H9 (cell line): ENCODE measurements at regions not wholly inside any gene's neighbourhood (a gene's known extent, or its start where the extent isn't known, plus 50 kb on each side); places are given as distances from the start of the nearest gene placed in this dataset.

Experiments
- DNase-seq: peaks from one replicate; pipeline ENCODE4 v3.0.0-alpha.2; 2017
- H2AFZ ChIP-seq: one replicate; pipeline ENCODE4 v1.6.1; 2013; ENCODE audit warnings: mild to moderate bottlenecking, low read length, control low read depth, moderate library complexity
- H2AK5ac ChIP-seq: 2 replicates; pipeline ENCODE4 v1.6.1; 2013; ENCODE audit warnings: low read length, control low read depth, mixed read lengths; ENCODE audit not compliant: insufficient read length
- H2BK120ac ChIP-seq: one replicate; pipeline ENCODE4 v1.6.1; 2013; ENCODE audit warnings: low read depth, mild to moderate bottlenecking, low read length, control low read depth, inconsistent platforms; ENCODE audit not compliant: poor library complexity, severe bottlenecking
- H2BK12ac ChIP-seq: 2 replicates; pipeline ENCODE4 v1.6.1; 2013; ENCODE audit warnings: low read length, control low read depth, mixed read lengths, low read depth; ENCODE audit not compliant: insufficient read length
- H2BK15ac ChIP-seq: 2 replicates; pipeline ENCODE4 v1.6.1; 2013; ENCODE audit warnings: low read depth, low read length, control low read depth
- H2BK20ac ChIP-seq: one replicate; pipeline ENCODE4 v1.6.1; 2013; ENCODE audit warnings: low read depth, mild to moderate bottlenecking, low read length, control low read depth, inconsistent platforms; ENCODE audit not compliant: poor library complexity, severe bottlenecking
- H2BK5ac ChIP-seq: 2 replicates; pipeline ENCODE4 v1.6.1; 2013; ENCODE audit warnings: low read length, control low read depth, mixed read lengths; ENCODE audit not compliant: insufficient read length
- H3K14ac ChIP-seq: 2 replicates; pipeline ENCODE4 v1.6.1; 2013; ENCODE audit warnings: low read length, control low read depth; ENCODE audit not compliant: insufficient read depth
- H3K18ac ChIP-seq: 2 replicates; pipeline ENCODE4 v1.6.1; 2013; ENCODE audit warnings: low read depth, mild to moderate bottlenecking, mixed read lengths, low read length, control low read depth; ENCODE audit not compliant: insufficient read length
- H3K23ac ChIP-seq: 2 replicates; pipeline ENCODE4 v1.6.1; 2013; ENCODE audit warnings: low read length, control low read depth, mixed read lengths, low read depth; ENCODE audit not compliant: insufficient read length
- H3K23me2 ChIP-seq: 2 replicates; pipeline ENCODE4 v1.6.1; 2013; ENCODE audit warnings: low read depth, mild to moderate bottlenecking, mixed read lengths, low read length, control low read depth; ENCODE audit not compliant: insufficient read length, poor library complexity, severe bottlenecking
- H3K27ac ChIP-seq: 2 replicates; pipeline ENCODE4 v1.5.1; 2013; ENCODE audit warnings: low read length, control low read depth, mixed read lengths, low read depth; ENCODE audit not compliant: insufficient read length
- H3K27me3 ChIP-seq: 2 replicates; pipeline ENCODE4 v1.6.1; 2013; ENCODE audit warnings: low read length, control low read depth, inconsistent platforms; ENCODE audit not compliant: insufficient read depth
- H3K4ac ChIP-seq: 2 replicates; pipeline ENCODE4 v1.6.1; 2013; ENCODE audit warnings: low read depth, mild to moderate bottlenecking, control low read depth, inconsistent platforms, low read length, moderate library complexity
- H3K4me1 ChIP-seq: 2 replicates; pipeline ENCODE4 v1.6.1; 2013; ENCODE audit warnings: low read length, control low read depth, inconsistent platforms; ENCODE audit not compliant: insufficient read depth
- H3K4me2 ChIP-seq: 2 replicates; pipeline ENCODE4 v1.6.1; 2013; ENCODE audit warnings: low read length, control low read depth, mixed read lengths; ENCODE audit not compliant: insufficient read length, insufficient read depth
- H3K56ac ChIP-seq: 2 replicates; pipeline ENCODE4 v1.6.1; 2013; ENCODE audit warnings: low read depth, mild to moderate bottlenecking, mixed read lengths, low read length, control low read depth; ENCODE audit not compliant: insufficient read length
- H3K79me1 ChIP-seq: 2 replicates; pipeline ENCODE4 v1.6.1; 2013; ENCODE audit warnings: low read depth, mild to moderate bottlenecking, moderate library complexity, low read length, control low read depth, inconsistent platforms; ENCODE audit not compliant: insufficient read depth, poor library complexity, severe bottlenecking
- H3K79me2 ChIP-seq: 2 replicates; pipeline ENCODE4 v1.6.1; 2013; ENCODE audit warnings: low read length, control low read depth, inconsistent platforms; ENCODE audit not compliant: insufficient read depth
- H3K9ac ChIP-seq: 2 replicates; pipeline ENCODE4 v1.6.1; 2013; ENCODE audit warnings: low read length, control low read depth, mixed read lengths; ENCODE audit not compliant: insufficient read length; ENCODE audit errors: extremely low read depth
- H3K9me3 ChIP-seq: one replicate; pipeline ENCODE4 v1.6.1; 2013; ENCODE audit warnings: low read depth, low read length, inconsistent platforms; ENCODE audit not compliant: control insufficient read depth
- H3T11ph ChIP-seq: one replicate; pipeline ENCODE4 v1.6.1; 2013; ENCODE audit warnings: mild to moderate bottlenecking, low read length, control low read depth, inconsistent platforms
- H4K20me1 ChIP-seq: one replicate; pipeline ENCODE4 v1.6.1; 2013; ENCODE audit not compliant: control insufficient read depth, insufficient read length, insufficient read depth
- H4K5ac ChIP-seq: 2 replicates; pipeline ENCODE4 v1.6.1; 2013; ENCODE audit warnings: low read depth, mild to moderate bottlenecking, mixed read lengths, low read length, control low read depth; ENCODE audit not compliant: insufficient read length
- H4K8ac ChIP-seq: replicated peaks from 2 replicates; pipeline ENCODE4 v1.6.1; 2013; ENCODE audit warnings: low read length, control low read depth, mixed read lengths, low read depth; ENCODE audit not compliant: insufficient read length
- H4K91ac ChIP-seq: 2 replicates; pipeline ENCODE4 v1.6.1; 2013; ENCODE audit warnings: low read depth, mild to moderate bottlenecking, moderate library complexity, mixed read lengths, low read length, control low read depth; ENCODE audit not compliant: insufficient read length
- H3K27ac Mint-ChIP-seq, 3 experiments: 2 replicates in 2 of 3; 3 replicates in 1 of 3; pipeline ENCODE4 v1.8.0; 2020 to 2021; ENCODE audit warnings: mixed read lengths in 3 of 3, mild to moderate bottlenecking in 1 of 3, moderate library complexity in 1 of 3
- H3K27me3 Mint-ChIP-seq: 2 replicates; pipeline ENCODE4 v1.8.0; 2021; ENCODE audit warnings: low read depth, mild to moderate bottlenecking, moderate library complexity, mixed read lengths
- H3K36me3 Mint-ChIP-seq, 3 experiments: 2 replicates in 2 of 3; 3 replicates in 1 of 3; pipeline ENCODE4 v1.8.0; 2020 to 2021; ENCODE audit warnings: low read depth in 3 of 3, mixed read lengths in 3 of 3; ENCODE audit not compliant: insufficient read depth in 1 of 3
- H3K4me1 Mint-ChIP-seq, 2 experiments: 2 replicates each; pipeline ENCODE4 v1.8.0; 2020; ENCODE audit warnings: mixed read lengths in 2 of 2
- H3K4me3 Mint-ChIP-seq, 2 experiments: 2 replicates in 1 of 2; 3 replicates in 1 of 2; pipeline ENCODE4 v1.8.0; 2020 to 2021; ENCODE audit warnings: mild to moderate bottlenecking in 2 of 2, mixed read lengths in 2 of 2, moderate library complexity in 1 of 2
- H3K9me3 Mint-ChIP-seq, 2 experiments: 2 replicates in 1 of 2; 3 replicates in 1 of 2; pipeline ENCODE4 v1.8.0; 2020; ENCODE audit warnings: mild to moderate bottlenecking in 2 of 2, mixed read lengths in 2 of 2, moderate library complexity in 1 of 2
- CTCF ChIP-seq: fragments of 200-600 bp; sonication (generic); conservative IDR thresholded peaks from 3 replicates; pipeline ENCODE4 v1.8.0; 2021; ENCODE audit warnings: antibody characterized with exemption, mild to moderate bottlenecking

- Mint-ChIP-seq H3K4me3 (no peak overlapping the region), H3K27ac (peak overlapping the region in 1 of 3 experiments; percentile 55; a peak in 2 of 7 replicates), H3K9me3 (peaks cover 6 to 7% of the 10 kb centered on the region in 2 experiments), H3K36me3 (peaks cover 5 to 8% (median 6%) of the 10 kb centered on the region in 3 experiments), H3K4me1 (no peaks in the 10 kb centered on the region), H3K27me3 (no peaks in the 10 kb centered on the region)
- Histone ChIP-seq H3K4me1 (no peaks in the 10 kb centered on the region), H2BK20ac (no peak overlapping the region), H3K56ac (no peak overlapping the region), H2BK15ac (no peak overlapping the region), H4K20me1 (no peaks in the 10 kb centered on the region), H3K27me3 (no peaks in the 10 kb centered on the region), H3K14ac (no peak overlapping the region), H2AFZ (no peak overlapping the region), H3K9ac (no peak overlapping the region), H3K79me1 (no peaks in the 10 kb centered on the region), H2BK120ac (no peak overlapping the region), H4K8ac (no peak overlapping the region), H3K18ac (no peak overlapping the region), H2BK12ac (no peak overlapping the region), H3K4ac (no peak overlapping the region), H4K5ac (no peak overlapping the region), H3K27ac (no peak overlapping the region), H3K79me2 (no peaks in the 10 kb centered on the region), H4K91ac (no peak overlapping the region), H3K9me3 (peaks cover 1% of the 10 kb centered on the region), H3K4me2 (no peak overlapping the region), H2AK5ac (no peak overlapping the region), H3K23me2 (no peaks in the 10 kb centered on the region), H3T11ph (no peak overlapping the region), H3K23ac (no peak overlapping the region), H2BK5ac (no peak overlapping the region)
- no peak for TF ChIP-seq CTCF
- DNase-seq = no peak
These were observed 326.7 kb upstream of the NOX3 start for GRCh38 chr6:155782320-155782731.
